CD14-positive monocyte (primary cell): ENCODE measurements at regions not wholly inside any gene's neighbourhood (a gene's known extent, or its start where the extent isn't known, plus 50 kb on each side); places are given as distances from the start of the nearest gene placed in this dataset.

Experiments used
- DNase-seq, 3 donors: peaks; one replicate each; pipeline ENCODE4 v3.0.0-alpha.2; 2011 to 2022
- H2AFZ ChIP-seq: 2 replicates; pipeline ENCODE4 v1.6.0; 2012; ENCODE audit warnings: mild to moderate bottlenecking, low read depth, low read length, inconsistent platforms; ENCODE audit not compliant: insufficient read depth, poor library complexity, severe bottlenecking
- H3K27ac ChIP-seq, 2 donors: 1 replicate in 1 of 2; 2 replicates in 1 of 2; pipeline ENCODE4 v1.5.1; 2012 to 2013; ENCODE audit warnings: low read length in 2 of 2, control low read depth in 1 of 2, inconsistent platforms in 1 of 2, low read depth in 1 of 2, mild to moderate bottlenecking in 1 of 2
- H3K27me3 ChIP-seq, 2 donors: one replicate each; pipeline versions ENCODE4 v1.6.0 to v1.6.1; 2011 to 2013; ENCODE audit warnings: low read length in 2 of 2; ENCODE audit not compliant: control insufficient read depth in 2 of 2, insufficient read depth in 2 of 2
- H3K36me3 ChIP-seq, 2 donors: replicated peaks in 1 of 2; 1 replicate in 1 of 2; 2 replicates in 1 of 2; pipeline versions ENCODE4 v1.5.1 to v1.6.1; 2012 to 2013; ENCODE audit warnings: low read length in 2 of 2, control low read depth in 1 of 2, inconsistent platforms in 1 of 2, mild to moderate bottlenecking in 1 of 2; ENCODE audit not compliant: insufficient read depth in 2 of 2, control insufficient read depth in 1 of 2
- H3K4me1 ChIP-seq, 2 donors: 1 replicate in 1 of 2; 2 replicates in 1 of 2; pipeline versions ENCODE4 v1.5.1 to v1.6.1; 2012 to 2013; ENCODE audit warnings: low read length in 2 of 2, control low read depth in 1 of 2, inconsistent platforms in 1 of 2, mild to moderate bottlenecking in 1 of 2, moderate library complexity in 1 of 2; ENCODE audit not compliant: insufficient read depth in 2 of 2, control insufficient read depth in 1 of 2
- H3K4me2 ChIP-seq: replicated peaks from 2 replicates; pipeline ENCODE3; 2012; ENCODE audit warnings: low read length, moderate library complexity, mild to moderate bottlenecking; ENCODE audit not compliant: poor library complexity, severe bottlenecking; ENCODE audit errors: extremely low read depth
- H3K4me3 ChIP-seq, 3 experiments: fragments of 200-600 bp in 1 of 3; sonication (generic) in 1 of 3; replicated peaks in 1 of 3; 1 replicate in 2 of 3; 2 replicates in 1 of 3; pipeline ENCODE4 v1.5.1; 2011 to 2013; ENCODE audit warnings: low read length in 3 of 3, mild to moderate bottlenecking in 3 of 3, control low read depth in 2 of 3, low read depth in 2 of 3, inconsistent platforms in 1 of 3, moderate library complexity in 1 of 3
- H3K79me2 ChIP-seq: 2 replicates; pipeline ENCODE4 v1.6.0; 2012; ENCODE audit warnings: mild to moderate bottlenecking, control low read depth, inconsistent platforms, low read length, moderate library complexity; ENCODE audit not compliant: insufficient read depth
- H3K9ac ChIP-seq: 2 replicates; pipeline ENCODE4 v1.6.0; 2017; ENCODE audit warnings: low read length, mild to moderate bottlenecking; ENCODE audit not compliant: insufficient read depth, poor library complexity, severe bottlenecking
- H3K9me3 ChIP-seq, 2 donors: replicated peaks in 1 of 2; 1 replicate in 1 of 2; 2 replicates in 1 of 2; pipeline versions ENCODE4 v1.5.1 to v1.6.1; 2012 to 2013; ENCODE audit warnings: low read length in 2 of 2, control low read depth in 1 of 2; ENCODE audit not compliant: control insufficient read depth in 1 of 2, insufficient read depth in 1 of 2
- H4K20me1 ChIP-seq: 2 replicates; pipeline ENCODE4 v1.6.0; 2012; ENCODE audit warnings: mild to moderate bottlenecking, low read length, control low read depth, moderate library complexity; ENCODE audit not compliant: insufficient read depth
- H3K27ac Mint-ChIP-seq, 7 donors: one replicate each; pipeline ENCODE4 v1.8.0; 2020; ENCODE audit warnings: mild to moderate bottlenecking in 7 of 7, mixed read lengths in 7 of 7, moderate library complexity in 6 of 7, inconsistent platforms in 2 of 7
- H3K27me3 Mint-ChIP-seq, 3 donors: one replicate each; pipeline ENCODE4 v1.8.0; 2021 to 2022; ENCODE audit warnings: low read depth in 3 of 3, mild to moderate bottlenecking in 3 of 3, mixed read lengths in 3 of 3, moderate library complexity in 3 of 3, inconsistent platforms in 1 of 3
- H3K36me3 Mint-ChIP-seq, 2 donors: one replicate each; pipeline ENCODE4 v1.8.0; 2020; ENCODE audit warnings: mixed read lengths in 2 of 2, inconsistent platforms in 1 of 2, mild to moderate bottlenecking in 1 of 2
- H3K4me1 Mint-ChIP-seq: one replicate; pipeline ENCODE4 v1.8.0; 2020; ENCODE audit warnings: mild to moderate bottlenecking, mixed read lengths
- H3K4me3 Mint-ChIP-seq, 2 donors: one replicate each; pipeline ENCODE4 v1.8.0; 2020; ENCODE audit warnings: mild to moderate bottlenecking in 2 of 2, mixed read lengths in 2 of 2, moderate library complexity in 1 of 2
- H3K9me3 Mint-ChIP-seq, 7 donors: one replicate each; pipeline ENCODE4 v1.8.0; 2020 to 2022; ENCODE audit warnings: mixed read lengths in 7 of 7, mild to moderate bottlenecking in 6 of 7, moderate library complexity in 6 of 7, inconsistent platforms in 2 of 7
- CTCF ChIP-seq: fragments of 200-600 bp; IDR thresholded peaks from one replicate; pipeline ENCODE4 v1.8.0; 2022; ENCODE audit warnings: antibody characterized with exemption, mild to moderate bottlenecking
- WGBS: methylation state at CpG from one replicate; pipeline ENCODE4 v1.1.5; 2013; ENCODE audit warnings: missing lambda C conversion rate; ENCODE audit not compliant: insufficient coverage; 5-methylcytosine and 5-hydroxymethylcytosine counted together
- intact Hi-C, 2 donors: fragments of 100-400 bp; cut with micrococcal nuclease; formaldehyde crosslinking; loops; one replicate each; pipeline versions ENCODE4 v1.15.0 to v1.15.1; 2023

GRCh38 chr3:117226932-117227331 lies 517.4 kb downstream of the TUSC7 start:
- H3K36me3 Mint-ChIP-seq, result no peaks in the 10 kb centered on the region
- no peak overlapping the region for H3K4me2 ChIP-seq
- no peak overlapping the region for H3K27ac Mint-ChIP-seq
- no peaks in the 10 kb centered on the region for H4K20me1 ChIP-seq
- no peak overlapping the region for H3K9ac ChIP-seq
- TF ChIP-seq CTCF, result no peak
- WGBS, result no CpG with 5 or more reads among the region's 2 CpGs
- intact Hi-C loops, result no loop called here
- H3K27me3 ChIP-seq, result no peaks in the 10 kb centered on the region
- DNase-seq, result no peak
- no peaks in the 10 kb centered on the region for H3K4me1 Mint-ChIP-seq
- peaks cover 0 to 4% (median 2%) of the 10 kb centered on the region in 3 donors for H3K27me3 Mint-ChIP-seq
- H2AFZ ChIP-seq, result no peak overlapping the region
- no peak overlapping the region for H3K4me3 Mint-ChIP-seq
- H3K9me3 Mint-ChIP-seq, result peaks cover 0 to 6% (median 0%) of the 10 kb centered on the region in 7 donors
- H3K36me3 ChIP-seq, result no peaks in the 10 kb centered on the region
- H3K9me3 ChIP-seq, result no peaks in the 10 kb centered on the region
- no peak overlapping the region for H3K27ac ChIP-seq
- H3K4me1 ChIP-seq, result no peaks in the 10 kb centered on the region
- no peak overlapping the region for H3K4me3 ChIP-seq
- no peaks in the 10 kb centered on the region for H3K79me2 ChIP-seq

- peaks cover 0 to 4% (median 2%) of the 10 kb centered on the region in 3 donors for H3K27me3 Mint-ChIP-seq
- no peak for DNase-seq
- Histone ChIP-seq H3K9me3 (no peaks in the 10 kb centered on the region), H3K9ac (no peak overlapping the region), H3K79me2 (no peaks in the 10 kb centered on the region), H4K20me1 (no peaks in the 10 kb centered on the region), H3K4me2 (no peak overlapping the region), H3K27ac (no peak overlapping the region), H3K36me3 (no peaks in the 10 kb centered on the region), H3K4me1 (no peaks in the 10 kb centered on the region), H3K4me3 (no peak overlapping the region), H3K27me3 (no peaks in the 10 kb centered on the region), H2AFZ (no peak overlapping the region)
- intact Hi-C loops, result no loop called here
- no peaks in the 10 kb centered on the region for H3K36me3 Mint-ChIP-seq
- peaks cover 0 to 6% (median 0%) of the 10 kb centered on the region in 7 donors for H3K9me3 Mint-ChIP-seq
- H3K27ac Mint-ChIP-seq, result no peak overlapping the region
- no peak overlapping the region for H3K4me3 Mint-ChIP-seq
- 86% methylated on average over 1 of the region's 1 CpG for WGBS
- no peaks in the 10 kb centered on the region for H3K4me1 Mint-ChIP-seq
- no peak for TF ChIP-seq CTCF
Observed at GRCh38 chr3:117228466-117228865, 518.9 kb downstream of the TUSC7 start.
